Adipose tissue (tissue), 3 donors: ENCODE measurements at regions not wholly inside any gene's neighbourhood (a gene's known extent, or its start where the extent isn't known, plus 50 kb on each side); places are given as distances from the start of the nearest gene placed in this dataset.
"Not testable (repeated sequence)": the region's sequence is repeated elsewhere in the genome, so short reads cannot be mapped to it uniquely, and the experiment has no call there.

Experiments
- H3K27ac ChIP-seq: one replicate; pipeline ENCODE4 v1.5.1; 2013; ENCODE audit warnings: low read depth, low read length
- WGBS, 3 donors: extraction: QIAGEN DNeasy Blood & Tissue Kit; methylation state at CpG; one replicate each; pipeline ENCODE4 v1.1.7; 2013; 5-methylcytosine and 5-hydroxymethylcytosine counted together
- donor health status: healthy with polysubstance abuse.
- donor health status: Bipolar disorder and iron deficiency.
- donor health status: healthy.

DNA sequence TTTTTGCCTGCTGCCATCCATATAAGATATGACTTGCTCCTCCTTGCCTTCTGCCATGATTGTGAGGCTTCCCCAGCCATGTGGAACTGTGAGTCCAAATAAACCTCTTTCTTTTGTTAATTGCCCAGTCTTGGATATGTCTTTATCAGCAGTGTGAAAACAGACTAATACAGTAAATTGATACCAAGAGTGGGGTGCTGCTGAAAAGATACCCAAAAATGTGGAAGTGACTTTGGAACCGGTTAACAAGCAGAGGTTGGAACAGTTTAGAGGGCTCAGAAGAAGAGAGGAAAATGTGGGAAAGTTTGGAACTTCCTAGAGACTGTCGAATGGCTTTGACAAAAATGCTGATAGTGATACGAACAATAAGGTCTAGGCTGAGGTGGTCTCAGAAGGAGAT, 61.1 kb upstream of the DLG1 start:
- not testable (repeated sequence) for H3K27ac ChIP-seq
- WGBS, 3 donors: 88 to 93% (median 93%) methylated on average over 3 of the region's 3 CpGs

DNA sequence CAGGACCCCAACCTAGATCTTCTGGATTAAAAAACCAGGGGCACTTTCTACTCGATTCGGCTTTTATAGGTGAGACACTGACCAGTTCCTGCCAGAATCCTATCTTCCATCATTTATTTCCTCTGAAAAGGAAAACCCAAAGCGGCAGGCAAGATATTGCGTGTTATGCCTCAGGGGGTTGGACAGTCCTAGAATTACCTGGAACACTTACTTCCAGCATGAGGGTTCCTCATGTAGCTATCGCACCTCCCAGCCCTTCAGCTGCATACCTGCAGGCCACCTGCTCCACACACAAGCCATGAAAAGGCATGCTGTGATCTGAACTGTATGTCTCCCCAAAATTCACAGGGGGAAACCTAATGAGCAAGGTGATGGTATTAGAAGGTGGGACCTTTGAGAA, 58.3 kb upstream of the DLG1 start:
- 88 to 96% (median 92%) methylated on average over 5 of the region's 5 CpGs for WGBS, 3 donors
- H3K27ac ChIP-seq: no peak overlapping the region

DNA sequence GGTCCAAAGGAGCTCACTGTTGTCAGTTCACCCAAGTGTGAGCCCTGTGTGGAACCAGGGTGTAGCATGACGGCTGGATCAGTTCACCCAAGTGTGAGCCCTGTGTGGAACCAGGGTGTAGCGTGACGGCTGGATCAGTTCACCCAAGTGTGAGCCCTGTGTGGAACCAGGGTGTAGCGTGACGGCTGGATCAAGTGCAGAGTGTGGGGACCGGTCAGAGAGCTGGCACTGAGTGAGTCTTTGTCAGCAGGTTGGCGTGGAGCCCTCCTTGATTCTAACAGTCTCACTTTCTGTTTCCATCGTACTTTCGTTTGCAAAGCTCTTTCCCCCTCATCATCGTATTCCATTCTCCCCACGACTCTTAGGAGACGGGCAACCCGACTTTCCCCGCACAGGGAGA, 57.9 kb upstream of the DLG1 start:
- no peak overlapping the region for H3K27ac ChIP-seq
- WGBS, 3 donors: 86 to 91% (median 88%) methylated on average over 14 of the region's 14 CpGs

DNA sequence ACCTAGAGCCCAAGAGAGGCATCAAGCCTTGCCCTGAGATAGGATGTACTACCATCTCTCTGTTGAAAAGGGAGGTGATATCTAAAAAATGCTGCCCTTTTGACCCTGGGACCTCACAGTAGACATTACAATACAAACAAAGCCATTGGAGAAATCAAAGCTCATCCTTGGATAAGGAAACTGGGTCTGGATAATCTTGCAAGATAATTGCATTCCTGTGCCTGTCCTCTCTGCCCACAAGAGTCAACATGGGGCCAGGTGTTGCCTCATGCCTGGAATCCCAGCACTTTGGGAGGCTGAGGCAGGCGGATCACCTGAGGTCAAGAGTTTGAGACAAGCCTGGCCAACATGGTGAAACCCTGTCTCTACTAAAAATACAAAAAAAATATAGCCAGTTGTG, 57.3 kb upstream of the DLG1 start:
- no peak overlapping the region for H3K27ac ChIP-seq
- 83 to 98% (median 94%) methylated on average over 1 of the region's 1 CpG for WGBS, 3 donors

DNA sequence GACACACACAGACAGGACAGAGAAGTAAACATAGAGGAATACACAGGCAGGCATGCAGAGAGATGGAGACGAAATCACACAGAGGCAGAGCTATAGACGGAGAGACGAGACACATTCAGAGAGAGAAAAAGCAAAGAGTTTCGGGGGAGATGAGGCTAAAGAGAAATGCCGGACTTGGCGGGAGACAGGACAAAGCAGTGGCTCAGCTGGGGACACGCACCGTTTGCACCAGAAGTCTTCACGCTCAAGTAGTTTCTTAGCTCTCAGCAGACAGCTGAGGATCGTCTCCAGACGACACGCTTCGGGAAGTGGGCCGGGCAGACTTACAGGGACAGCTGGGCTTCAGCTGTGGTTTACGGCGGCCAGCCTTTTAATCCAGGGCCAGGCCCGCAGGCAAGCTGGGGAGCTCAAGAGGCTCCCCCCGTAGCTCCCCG, 56.2 kb upstream of the DLG1 start:
- H3K27ac ChIP-seq: no peak overlapping the region
- 47 to 82% (median 61%) methylated on average over 16 to 19 of the region's 19 CpGs for WGBS, 3 donors

DNA sequence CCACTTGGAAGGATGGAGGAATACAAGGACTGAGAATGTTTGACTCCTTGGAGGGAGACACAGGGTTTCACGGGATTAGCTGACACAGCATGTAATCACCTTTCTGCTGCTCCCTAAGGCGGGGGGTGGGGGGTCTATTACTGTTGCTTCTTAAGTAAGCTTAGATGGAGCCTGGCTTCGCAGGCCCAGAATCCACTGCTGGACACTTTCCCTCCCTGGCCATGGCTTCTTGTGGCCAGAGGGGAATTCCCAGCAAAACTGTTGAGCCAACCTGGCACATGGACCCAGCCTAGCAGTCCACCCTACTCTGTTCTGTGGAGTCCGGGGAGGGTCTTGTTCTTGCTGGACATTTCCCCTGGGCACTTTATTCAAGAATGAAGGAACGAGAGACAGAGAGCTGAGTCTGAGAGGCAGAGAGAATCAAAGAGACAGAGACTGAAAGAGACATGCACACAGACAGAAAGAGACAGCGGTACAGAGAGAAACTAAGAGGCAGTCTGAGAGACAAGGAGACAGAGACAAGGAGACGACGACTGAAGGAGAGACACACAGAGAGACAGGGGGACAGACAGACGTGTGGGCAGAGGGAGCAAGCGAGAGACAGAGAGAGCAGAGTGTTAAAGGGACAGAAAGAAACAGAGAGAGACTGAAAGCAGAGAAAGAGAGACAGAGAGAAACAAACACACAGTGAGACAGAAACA, 55.6 kb upstream of the DLG1 start:
- H3K27ac ChIP-seq: no peak overlapping the region
- 61 to 80% (median 74%) methylated on average over 10 of the region's 10 CpGs for WGBS, 3 donors

DNA sequence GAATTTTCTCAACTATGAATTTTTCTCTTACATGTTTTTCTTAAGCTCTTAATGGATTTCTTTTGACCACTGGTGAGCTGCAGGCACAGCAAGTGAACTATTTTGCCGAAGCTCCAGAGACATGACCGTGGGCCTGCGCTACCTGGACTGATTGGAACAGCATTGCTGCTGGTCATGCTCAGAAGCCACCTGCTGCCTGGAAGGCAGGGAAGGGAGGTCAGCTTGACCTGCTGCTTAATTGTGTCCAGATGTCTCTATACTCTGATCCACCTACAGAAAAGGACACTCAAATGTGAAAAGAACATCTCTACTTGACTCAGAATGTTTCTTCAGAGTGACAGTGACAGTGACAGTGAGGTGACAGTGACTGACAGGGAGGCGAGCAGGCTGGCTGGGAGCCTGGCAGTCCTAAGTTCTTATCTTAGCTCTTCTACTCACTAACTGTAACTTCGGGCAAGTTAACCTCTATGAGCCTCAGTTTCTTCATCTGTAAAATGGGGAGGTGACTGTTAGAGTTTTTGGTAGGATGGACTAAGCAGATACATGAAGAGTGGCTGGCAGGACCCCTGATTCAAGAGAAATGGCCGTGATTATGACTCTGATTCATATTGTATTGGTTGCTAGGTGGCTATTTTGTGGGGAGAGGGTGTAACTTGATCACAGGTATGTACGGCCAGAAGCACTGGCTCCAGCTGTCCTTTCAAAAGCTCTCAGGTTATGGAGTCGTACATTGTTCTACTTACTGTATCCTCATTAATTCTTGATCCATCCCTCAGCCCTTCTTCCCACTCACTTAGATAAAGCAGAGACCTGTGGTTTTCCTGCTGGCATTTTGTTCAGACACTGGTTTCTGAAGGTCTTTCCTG, 54.8 kb upstream of the DLG1 start:
- no peak overlapping the region for H3K27ac ChIP-seq
- 59 to 92% (median 68%) methylated on average over 8 of the region's 8 CpGs for WGBS, 3 donors

DNA sequence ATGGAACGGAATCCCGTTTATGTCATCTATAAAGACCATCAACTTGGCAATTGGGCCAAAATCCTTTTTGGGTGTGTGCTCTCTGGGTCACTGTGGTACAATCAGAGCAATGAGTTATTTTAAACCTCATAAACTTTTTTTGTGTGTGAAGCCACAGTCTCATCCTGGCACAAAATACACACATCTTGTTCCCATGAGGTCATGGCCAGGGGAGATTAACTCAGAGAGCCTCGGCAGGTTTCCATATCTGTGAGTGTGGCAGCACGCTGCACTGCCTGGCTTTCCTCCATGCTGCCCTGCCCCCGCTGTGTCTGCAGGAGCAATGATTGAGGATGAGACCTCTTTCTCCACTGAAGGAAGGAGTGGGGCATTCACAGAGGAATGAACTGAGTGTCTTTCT, 54.0 kb upstream of the DLG1 start:
- WGBS, 3 donors: 47 to 63% (median 61%) methylated on average over 5 of the region's 5 CpGs
- H3K27ac ChIP-seq: no peak overlapping the region

DNA sequence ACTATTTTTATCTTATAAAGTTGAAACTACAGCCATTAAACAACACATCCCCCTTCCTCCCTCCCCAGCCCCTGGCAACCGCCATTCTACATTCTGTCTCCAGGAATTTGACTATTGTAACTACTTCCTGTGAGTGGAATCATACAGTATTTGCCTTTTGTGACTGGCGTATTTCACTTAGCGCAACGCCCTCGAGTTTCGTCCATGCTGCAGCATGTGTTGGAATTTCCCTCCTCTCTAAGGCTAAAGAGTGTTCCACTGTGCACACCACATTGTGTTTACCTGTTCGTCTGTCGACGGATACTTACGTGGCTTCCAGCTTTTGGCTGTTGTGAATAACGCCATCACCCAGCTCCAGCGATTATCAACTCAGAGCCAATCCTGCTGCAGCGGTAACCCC, 52.0 kb upstream of the DLG1 start:
- WGBS, 3 donors: 79 to 86% (median 86%) methylated on average over 13 of the region's 13 CpGs
- no peak overlapping the region for H3K27ac ChIP-seq

DNA sequence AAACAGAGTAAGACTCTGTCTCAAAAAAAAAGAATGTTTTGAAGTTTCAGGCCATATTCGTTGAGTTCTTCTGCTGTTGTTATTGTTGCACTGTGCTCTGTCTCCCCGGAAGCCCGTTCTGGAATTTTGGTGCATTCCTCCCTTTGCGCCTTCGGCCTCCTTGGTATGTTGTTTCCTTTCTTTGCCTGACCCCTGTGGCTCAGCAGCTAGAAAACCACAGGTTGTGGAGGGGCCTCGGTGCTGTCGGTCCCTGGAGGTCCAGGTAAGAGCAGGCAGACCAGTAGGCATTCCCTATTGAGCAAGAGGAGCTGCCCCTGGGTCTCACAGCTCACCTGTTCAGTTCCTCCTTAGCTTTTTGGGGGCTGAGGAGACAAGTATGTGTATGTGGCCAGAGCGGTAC, 51.0 kb upstream of the DLG1 start:
- WGBS, 3 donors: 82 to 87% (median 87%) methylated on average over 8 of the region's 8 CpGs
- H3K27ac ChIP-seq: no peak overlapping the region
